ENCODE measurements at regions not wholly inside any gene's neighbourhood (a gene's known extent, or its start where the extent isn't known, plus 50 kb on each side); places are given as distances from the start of the nearest gene placed in this dataset.

GRCh38 chr15:93524432-93524831 lies 435.4 kb upstream of the RGMA start:
- no peak for DNase-seq

DNA sequence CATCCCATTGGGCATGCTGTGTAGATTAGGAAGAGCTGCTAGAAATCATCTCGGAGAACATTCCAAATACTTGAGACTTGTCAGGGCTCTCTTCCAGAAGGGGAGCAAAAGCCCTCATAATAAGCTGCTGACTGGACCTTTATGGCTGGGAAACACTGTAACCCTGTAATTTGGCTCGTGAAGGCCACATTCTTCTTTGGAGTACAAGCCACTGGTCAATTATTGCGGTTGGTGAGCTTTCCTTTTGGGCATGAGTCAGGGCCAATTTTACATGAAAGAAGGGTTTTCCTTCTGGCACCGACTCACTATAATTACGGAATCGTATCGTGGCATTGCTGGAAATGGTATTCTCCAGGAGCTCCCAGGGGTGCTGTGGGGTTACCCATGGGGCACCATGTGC lies 434.5 kb upstream of the RGMA start:
- DNase-seq = peak; percentile 92

DNA sequence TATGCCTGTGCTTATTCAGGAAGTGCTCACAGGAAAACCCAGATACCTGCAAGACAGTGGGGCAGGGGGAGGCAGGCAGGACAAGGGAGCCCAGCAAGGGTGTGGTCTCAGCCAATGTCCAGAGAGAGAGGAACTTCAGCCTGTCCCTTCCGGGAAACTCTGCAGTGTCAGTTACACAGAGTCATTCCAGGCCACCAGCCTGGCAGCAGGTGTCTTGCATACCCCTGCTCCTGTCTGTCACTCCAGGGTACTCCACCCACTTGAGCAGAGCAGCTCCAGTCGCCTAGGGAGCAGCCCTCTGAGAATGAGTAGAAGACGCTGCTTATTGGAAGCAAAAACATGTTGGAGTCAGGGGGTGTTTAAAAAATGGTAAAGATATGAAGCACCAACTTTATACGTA lies 431.2 kb upstream of the RGMA start:
- no peak for DNase-seq

DNA sequence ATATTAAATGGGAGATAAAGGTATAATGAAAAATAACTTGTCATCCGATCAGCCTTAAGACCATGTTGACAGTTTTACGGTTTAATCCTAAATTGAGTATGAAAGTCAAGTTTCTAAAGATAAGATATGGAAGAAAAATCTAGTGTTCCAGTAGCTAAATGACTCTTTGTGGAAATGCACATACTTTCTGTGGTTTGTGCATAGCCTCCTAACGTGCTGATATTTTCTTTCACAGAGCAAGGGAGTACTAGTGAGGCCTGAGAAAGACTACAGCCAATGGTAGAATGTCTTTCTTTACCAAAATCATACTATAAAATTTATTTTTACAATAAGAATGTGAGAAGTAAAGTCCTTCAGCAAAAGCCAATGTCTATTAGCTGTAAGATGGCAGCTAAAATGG lies 430.6 kb upstream of the RGMA start:
- no peak for DNase-seq

DNA sequence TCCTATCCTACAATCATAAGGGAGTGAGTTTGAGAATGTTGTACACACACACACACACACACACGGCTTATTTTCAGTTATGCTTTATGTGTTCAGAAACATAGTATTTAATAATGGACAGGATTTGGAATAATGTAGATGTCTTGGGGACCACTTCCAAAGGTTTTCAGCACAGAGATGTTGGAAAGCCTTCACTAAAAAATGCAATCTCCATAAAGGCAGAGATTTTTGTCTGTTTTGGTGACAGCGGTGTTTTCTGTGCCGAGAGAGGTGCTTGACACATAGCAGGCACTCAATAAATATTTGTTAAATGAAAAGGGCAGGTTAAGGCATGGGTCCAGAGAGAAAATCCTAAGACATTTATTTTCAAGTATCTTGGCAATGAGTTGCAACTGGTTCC lies 428.2 kb upstream of the RGMA start:
- DNase-seq = no peak

GRCh38 chr15:93515256-93516051 lies 426.4 kb upstream of the RGMA start:
- DNase-seq = peak; percentile 56

DNA sequence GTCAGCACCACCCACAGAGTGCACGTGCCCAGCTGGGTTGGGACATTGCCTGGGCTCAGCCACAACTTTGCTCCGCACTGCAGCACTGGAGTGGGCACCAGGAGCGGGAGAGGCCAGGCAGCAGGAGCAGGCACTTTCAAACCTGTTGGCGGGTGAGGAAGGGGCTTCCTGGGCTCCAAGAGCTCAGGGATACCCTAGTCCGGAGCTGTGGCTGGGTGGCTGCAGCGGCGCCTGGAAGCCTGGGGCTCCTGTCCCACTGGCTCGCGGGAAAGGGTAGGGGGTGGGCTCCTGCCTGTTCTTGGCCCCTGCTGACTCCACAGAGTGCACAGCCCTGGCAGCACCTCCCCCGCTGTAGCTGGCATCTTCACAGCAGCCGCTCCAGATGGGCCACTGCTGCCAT lies 417.6 kb upstream of the RGMA start:
- DNase-seq = no peak

DNA sequence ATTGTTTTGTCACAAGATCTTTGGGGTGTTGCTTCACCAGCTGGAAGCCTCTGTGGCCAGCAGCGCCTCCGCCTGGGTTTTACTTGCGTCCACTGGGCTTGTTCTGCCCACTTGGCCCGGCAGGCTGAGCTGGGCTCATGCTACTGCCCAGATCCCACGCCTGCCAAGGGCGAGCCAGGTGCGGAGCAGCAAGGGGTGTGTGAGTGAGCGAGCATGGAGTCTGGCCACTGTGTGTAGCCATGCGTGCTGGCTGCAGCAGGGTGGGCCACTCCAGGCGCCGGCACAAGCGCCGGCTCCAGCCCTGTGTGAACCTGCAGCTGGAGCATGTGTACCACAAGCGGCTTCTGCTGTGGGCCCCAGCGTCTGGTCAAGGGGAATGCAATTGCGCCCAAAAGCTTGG lies 416.5 kb upstream of the RGMA start:
- no peak for DNase-seq

- DNase-seq = peak; percentile 31
These were observed 412.9 kb upstream of the RGMA start for GRCh38 chr15:93501946-93502345.

DNA sequence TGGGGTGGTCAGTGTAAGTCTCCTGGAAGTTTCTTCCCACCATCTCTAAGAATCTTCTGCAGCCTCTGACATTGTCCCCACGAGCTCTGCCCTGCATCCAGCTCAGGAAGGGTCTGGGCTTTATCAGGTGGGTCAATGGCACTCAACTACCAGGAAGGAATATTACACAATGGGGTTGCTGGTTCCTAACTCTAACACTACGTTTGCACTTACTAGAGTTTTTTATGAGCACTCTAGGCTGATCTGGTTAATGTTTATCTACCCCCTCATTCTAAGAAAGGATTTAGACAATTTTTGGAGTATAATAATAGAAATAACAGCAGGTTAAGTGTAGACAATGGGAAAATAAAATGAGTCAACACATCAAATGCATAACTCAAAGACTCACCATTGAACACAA lies 411.1 kb upstream of the RGMA start:
- DNase-seq = no peak

GRCh38 chr15:93497291-93497690 lies 408.3 kb upstream of the RGMA start:
- DNase-seq = peak; percentile 70

- DNase-seq = peak; percentile 28
These were observed 407.9 kb upstream of the RGMA start for GRCh38 chr15:93496888-93497287.

DNA sequence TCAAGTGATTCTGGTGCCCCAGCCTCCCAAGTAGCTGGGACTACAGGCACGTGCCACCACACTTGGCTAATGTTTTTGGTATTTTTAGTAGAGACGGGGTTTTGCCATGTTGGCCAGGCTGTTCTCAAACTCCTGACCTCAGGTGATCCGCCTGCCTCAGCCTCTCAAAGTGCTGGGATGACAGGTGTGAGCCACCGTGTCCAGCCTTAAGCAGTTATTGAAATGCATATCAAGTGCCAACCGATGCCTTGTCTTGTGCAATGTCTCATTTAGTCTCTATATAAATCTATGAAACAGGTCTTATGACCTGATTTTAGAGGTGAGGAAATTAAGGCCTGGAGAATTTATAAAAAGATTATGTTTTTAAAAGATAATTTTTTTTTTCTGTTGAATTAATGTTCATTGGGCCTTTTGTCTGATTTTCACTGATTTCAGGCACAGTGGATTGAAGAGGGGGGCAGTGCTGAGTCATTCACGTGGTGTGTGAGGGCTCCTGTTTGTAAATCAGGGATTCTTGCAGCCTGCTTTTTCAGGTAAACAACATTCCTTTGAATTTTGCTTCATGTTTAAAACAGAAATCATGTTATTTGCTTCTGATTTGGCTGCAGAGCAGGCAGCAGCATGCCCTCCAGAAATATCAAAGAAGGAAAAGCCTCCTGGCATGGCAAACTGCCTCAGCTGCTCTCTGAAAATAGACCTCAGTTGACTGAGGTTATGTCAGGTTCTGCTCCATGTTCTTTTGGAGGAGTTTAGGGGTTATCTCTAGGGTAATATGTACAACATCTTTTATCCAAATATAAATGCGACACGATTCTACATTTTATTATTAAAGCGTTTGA lies 407.0 kb upstream of the RGMA start:
- no peak for DNase-seq

GRCh38 chr15:93493172-93493571 lies 404.2 kb upstream of the RGMA start:
- no peak for DNase-seq

DNA sequence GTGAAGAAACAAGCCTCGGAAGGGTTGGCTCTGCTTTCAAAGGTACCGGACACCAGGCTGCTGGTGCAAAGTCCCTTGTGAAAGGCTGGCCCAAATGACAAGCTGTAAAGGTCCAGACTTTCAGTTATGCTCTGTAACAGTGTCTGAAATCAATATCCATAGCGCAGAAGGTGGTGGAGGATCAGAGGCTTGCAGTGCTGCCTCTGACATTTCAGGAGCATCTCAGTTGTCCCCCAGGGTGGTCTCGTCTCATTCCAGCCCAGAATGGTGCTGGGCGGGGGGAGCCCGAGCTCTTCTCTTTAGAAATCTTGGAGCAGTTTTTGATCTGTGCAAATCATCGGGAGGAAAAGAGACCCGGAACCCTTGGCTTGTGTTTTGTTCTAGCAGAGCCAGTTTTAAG lies 402.3 kb upstream of the RGMA start:
- DNase-seq = no peak

- DNase-seq = no peak
These were observed 399.3 kb upstream of the RGMA start for GRCh38 chr15:93488296-93488713.

GRCh38 chr15:93486407-93487117 lies 397.6 kb upstream of the RGMA start:
- no peak for DNase-seq

DNA sequence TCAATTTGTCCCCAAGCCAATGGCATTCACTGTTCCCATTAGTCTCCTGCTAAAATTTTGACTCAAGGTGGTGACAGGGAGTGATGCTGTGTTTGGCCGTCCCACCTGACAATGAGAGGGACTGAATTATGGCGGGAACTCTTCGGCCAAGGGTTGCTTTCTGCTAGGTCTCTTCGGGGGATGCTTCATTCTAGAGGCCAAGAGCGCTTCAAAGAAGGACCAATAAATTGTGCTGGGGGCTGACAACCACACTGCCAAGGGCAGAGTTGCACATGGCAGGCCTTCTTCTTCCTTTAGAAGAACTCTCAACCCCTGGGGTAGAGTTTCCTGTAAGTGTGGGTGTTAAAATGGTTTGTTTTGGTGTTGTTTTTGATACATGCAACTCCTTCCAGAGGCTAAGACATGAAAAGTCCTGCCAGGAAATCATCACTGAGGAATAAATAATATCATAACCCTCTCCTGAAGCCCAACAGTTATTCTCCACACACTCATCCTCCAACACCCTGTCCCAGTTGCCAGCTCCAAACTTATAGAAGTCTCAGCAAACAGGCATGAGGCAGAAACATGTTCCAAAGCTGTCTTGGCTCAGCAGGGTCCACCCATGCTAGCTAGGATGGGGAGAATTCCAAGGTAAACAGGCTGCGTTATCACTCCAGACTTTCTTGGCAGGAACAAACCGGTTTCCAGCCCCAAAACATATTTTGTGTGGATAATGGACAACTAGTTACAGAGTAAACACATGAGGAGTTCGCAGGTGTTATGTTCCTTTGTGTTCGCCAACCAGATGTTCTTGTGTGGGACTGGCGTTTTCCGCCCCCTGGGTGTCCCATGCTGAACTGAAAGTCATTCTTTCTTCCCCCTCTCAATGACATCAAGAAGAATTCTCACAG lies 396.7 kb upstream of the RGMA start:
- DNase-seq = no peak

- DNase-seq = no peak
These were observed 394.9 kb upstream of the RGMA start for GRCh38 chr15:93483923-93484322.

- no peak for DNase-seq
These were observed 393.7 kb upstream of the RGMA start for GRCh38 chr15:93482731-93483130.

GRCh38 chr15:93479715-93480114 lies 390.7 kb upstream of the RGMA start:
- no peak for DNase-seq

DNA sequence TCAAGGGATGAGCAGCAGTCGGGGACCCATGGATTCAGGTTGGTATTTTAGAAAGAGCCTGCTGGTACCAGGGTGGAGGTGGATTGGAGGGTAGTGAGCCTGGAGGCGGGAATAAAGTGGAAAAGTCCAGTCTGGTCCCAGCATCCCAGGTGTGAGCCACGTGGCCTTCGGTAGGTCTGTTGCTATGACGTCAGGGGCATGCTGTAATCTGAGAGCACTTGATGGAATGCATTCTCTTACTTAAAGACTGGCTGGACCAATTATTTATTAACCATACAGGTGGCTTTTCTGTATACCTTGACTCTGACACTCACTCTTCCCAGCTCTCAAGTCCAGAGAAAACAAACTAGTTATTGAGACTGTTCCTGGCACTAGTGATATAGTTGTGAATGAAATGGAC lies 389.9 kb upstream of the RGMA start:
- no peak for DNase-seq

All from fibroblast of skin of abdomen (primary cell).